Loucy (cell line): ENCODE measurements at regions not wholly inside any gene's neighbourhood (a gene's known extent, or its start where the extent isn't known, plus 50 kb on each side); places are given as distances from the start of the nearest gene placed in this dataset.

Source experiments
- EZH2phosphoT487 ChIP-seq: fragments of 200-600 bp; IDR thresholded peaks from 2 replicates; pipeline ENCODE4 v1.6.1; 2018; ENCODE audit warnings: antibody characterized with exemption, mild to moderate bottlenecking, moderate library complexity, borderline replicate concordance
- TF ChIP-seq, protein P1 (sequence below): fragments of 200-600 bp; sonication (generic); conservative IDR thresholded peaks from 2 replicates; pipeline ENCODE4 v1.5.1; 2014; ENCODE audit warnings: mild to moderate bottlenecking, antibody characterized with exemption, low read length

DNA sequence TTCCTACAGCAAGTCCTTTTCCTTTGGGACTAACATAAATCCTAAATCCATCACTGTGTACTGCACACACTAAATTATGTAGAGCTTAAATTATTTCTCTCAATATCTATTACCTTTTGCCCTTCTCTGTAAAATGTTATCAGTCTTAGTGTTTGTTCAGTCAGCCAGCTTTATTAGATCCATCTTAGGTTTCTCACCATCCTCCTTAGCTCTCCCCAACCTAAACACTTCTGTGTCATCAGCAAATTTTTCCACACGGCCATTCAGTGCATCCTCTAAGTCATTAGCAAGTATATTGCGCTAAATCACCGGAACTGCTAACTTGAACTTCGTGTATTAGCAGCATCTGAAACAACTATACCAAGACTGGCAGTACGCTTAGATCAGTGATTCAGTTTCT, 142.1 kb upstream of the ZNF438 start:
- TF ChIP-seq, protein P1, sequence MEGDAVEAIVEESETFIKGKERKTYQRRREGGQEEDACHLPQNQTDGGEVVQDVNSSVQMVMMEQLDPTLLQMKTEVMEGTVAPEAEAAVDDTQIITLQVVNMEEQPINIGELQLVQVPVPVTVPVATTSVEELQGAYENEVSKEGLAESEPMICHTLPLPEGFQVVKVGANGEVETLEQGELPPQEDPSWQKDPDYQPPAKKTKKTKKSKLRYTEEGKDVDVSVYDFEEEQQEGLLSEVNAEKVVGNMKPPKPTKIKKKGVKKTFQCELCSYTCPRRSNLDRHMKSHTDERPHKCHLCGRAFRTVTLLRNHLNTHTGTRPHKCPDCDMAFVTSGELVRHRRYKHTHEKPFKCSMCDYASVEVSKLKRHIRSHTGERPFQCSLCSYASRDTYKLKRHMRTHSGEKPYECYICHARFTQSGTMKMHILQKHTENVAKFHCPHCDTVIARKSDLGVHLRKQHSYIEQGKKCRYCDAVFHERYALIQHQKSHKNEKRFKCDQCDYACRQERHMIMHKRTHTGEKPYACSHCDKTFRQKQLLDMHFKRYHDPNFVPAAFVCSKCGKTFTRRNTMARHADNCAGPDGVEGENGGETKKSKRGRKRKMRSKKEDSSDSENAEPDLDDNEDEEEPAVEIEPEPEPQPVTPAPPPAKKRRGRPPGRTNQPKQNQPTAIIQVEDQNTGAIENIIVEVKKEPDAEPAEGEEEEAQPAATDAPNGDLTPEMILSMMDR = no peak
- TF ChIP-seq EZH2phosphoT487 = no peak
